HCT116 (cell line): ENCODE measurements at regions not wholly inside any gene's neighbourhood (a gene's known extent, or its start where the extent isn't known, plus 50 kb on each side); places are given as distances from the start of the nearest gene placed in this dataset.

Source experiments
- CTCF ChIP-seq, 3 experiments: fragments of 200-600 bp in 1 of 3; sonication (generic) in 1 of 3; IDR thresholded peaks in 2 of 3; conservative IDR thresholded peaks in 1 of 3; 2 replicates each; pipeline ENCODE4 v1.5.1; 2012 to 2017; ENCODE audit warnings: low read depth in 2 of 3, low read length in 2 of 3, antibody characterized with exemption in 1 of 3, borderline replicate concordance in 1 of 3, control low read depth in 1 of 3, mild to moderate bottlenecking in 1 of 3, mixed read lengths in 1 of 3, mixed run types in 1 of 3, moderate library complexity in 1 of 3; ENCODE audit not compliant: insufficient read depth in 1 of 3
- SIN3A ChIP-seq: IDR thresholded peaks from 2 replicates; pipeline ENCODE4 v1.6.1; 2012; ENCODE audit warnings: low read depth
- ZNF274 ChIP-seq: fragments of 200-500 bp; sonication (Bioruptor generic); IDR thresholded peaks from 2 replicates; pipeline ENCODE4 v1.6.1; 2014; ENCODE audit warnings: mild to moderate bottlenecking, low read depth, low read length, inconsistent platforms

- no peak for TF ChIP-seq ZNF274
- no peak for TF ChIP-seq SIN3A
- TF ChIP-seq CTCF (IDR thresholded peaks at IDR 0.05 in 2 of 3, conservative IDR thresholded peaks at IDR 0.05 in 1 of 3; ENCODE audit: borderline replicate concordance in 1 of 3, insufficient read depth in 1 of 3, low read depth in 2 of 3, low read length in 2 of 3), result no peak
Observed at GRCh38 chr5:143730112-143730801, 81.7 kb upstream of the HMHB1 start.
